ENCODE measurements at regions not wholly inside any gene's neighbourhood (a gene's known extent, or its start where the extent isn't known, plus 50 kb on each side); places are given as distances from the start of the nearest gene placed in this dataset.

DNA sequence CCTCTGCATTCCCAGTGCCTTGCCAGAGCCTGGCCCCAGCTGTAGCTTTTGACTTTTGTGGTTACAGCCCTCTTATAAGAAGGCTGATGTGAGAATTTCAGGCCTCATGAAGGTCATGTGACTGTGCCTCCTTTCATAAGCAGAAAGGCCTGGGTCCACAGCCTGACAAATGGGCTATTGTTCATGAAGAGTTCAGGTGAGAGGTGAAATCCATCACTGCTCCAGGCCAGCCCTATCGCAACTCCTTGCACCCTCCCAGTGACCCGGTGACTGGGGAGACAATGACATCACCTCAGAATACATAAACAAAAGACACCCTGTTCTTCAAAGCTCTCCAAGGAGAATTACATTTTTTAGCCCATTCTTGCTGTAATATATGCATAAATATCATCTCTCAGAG lies 321.5 kb downstream of the PCNX1 start:
- Histone ChIP-seq H3K9me3 (no peaks in the 10 kb centered on the region), H3K4me1 (no peaks in the 10 kb centered on the region), H3K27me3 (no peaks in the 10 kb centered on the region), H3K36me3 (no peaks in the 10 kb centered on the region), H3K27ac (no peak overlapping the region), H3K4me3 (no peak overlapping the region)
- intact Hi-C loops (cut with DNase I; ENCODE audit: low total_unique reads) = no loop called here
- no peak for DNase-seq
- no peak for TF ChIP-seq POLR2A (IDR thresholded peaks at IDR 0.05)
- TF ChIP-seq, protein P1, sequence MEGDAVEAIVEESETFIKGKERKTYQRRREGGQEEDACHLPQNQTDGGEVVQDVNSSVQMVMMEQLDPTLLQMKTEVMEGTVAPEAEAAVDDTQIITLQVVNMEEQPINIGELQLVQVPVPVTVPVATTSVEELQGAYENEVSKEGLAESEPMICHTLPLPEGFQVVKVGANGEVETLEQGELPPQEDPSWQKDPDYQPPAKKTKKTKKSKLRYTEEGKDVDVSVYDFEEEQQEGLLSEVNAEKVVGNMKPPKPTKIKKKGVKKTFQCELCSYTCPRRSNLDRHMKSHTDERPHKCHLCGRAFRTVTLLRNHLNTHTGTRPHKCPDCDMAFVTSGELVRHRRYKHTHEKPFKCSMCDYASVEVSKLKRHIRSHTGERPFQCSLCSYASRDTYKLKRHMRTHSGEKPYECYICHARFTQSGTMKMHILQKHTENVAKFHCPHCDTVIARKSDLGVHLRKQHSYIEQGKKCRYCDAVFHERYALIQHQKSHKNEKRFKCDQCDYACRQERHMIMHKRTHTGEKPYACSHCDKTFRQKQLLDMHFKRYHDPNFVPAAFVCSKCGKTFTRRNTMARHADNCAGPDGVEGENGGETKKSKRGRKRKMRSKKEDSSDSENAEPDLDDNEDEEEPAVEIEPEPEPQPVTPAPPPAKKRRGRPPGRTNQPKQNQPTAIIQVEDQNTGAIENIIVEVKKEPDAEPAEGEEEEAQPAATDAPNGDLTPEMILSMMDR (IDR thresholded peaks at IDR 0.05 in 4 of 5, conservative IDR thresholded peaks at IDR 0.05 in 1 of 5) = no peak
- no peak for ATAC-seq
- in situ Hi-C loops (cut with MboI; ENCODE audit: low sequenced_read_pairs in 4 of 4) = no loop called here

DNA sequence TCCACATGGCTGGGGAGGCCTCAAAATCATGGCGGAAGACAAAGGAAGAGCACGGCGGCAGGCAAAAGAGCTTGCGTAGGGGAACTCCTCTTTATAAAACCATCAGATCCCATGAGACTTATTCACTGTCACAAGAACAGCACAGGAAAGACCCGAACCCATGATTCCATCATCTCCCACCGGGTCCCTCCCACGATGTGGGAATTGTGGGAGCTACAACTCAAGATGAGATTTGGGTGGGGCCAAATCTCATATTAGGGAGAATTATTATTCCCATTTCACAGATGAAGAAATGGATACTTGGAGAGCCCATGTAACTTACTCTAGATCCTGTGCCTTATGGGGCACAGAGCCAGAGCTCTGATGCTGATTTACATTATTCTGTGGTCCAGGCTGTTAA lies 322.6 kb downstream of the PCNX1 start:
- ATAC-seq (no peak), DNase-seq (no peak)
- H3K4me1 ChIP-seq = no peaks in the 10 kb centered on the region
- no peaks in the 10 kb centered on the region for H3K9me3 ChIP-seq
- intact Hi-C loops (cut with DNase I; ENCODE audit: low total_unique reads) = no loop called here
- in situ Hi-C loops (cut with MboI; ENCODE audit: low sequenced_read_pairs in 4 of 4) = no loop called here
- no peaks in the 10 kb centered on the region for H3K27me3 ChIP-seq
- no peak overlapping the region for H3K27ac ChIP-seq
- no peak overlapping the region for H3K4me3 ChIP-seq
- H3K36me3 ChIP-seq = no peaks in the 10 kb centered on the region
- TF ChIP-seq, protein P1 (IDR thresholded peaks at IDR 0.05 in 4 of 5, conservative IDR thresholded peaks at IDR 0.05 in 1 of 5) = no peak
- no peak for TF ChIP-seq POLR2A (IDR thresholded peaks at IDR 0.05)

DNA sequence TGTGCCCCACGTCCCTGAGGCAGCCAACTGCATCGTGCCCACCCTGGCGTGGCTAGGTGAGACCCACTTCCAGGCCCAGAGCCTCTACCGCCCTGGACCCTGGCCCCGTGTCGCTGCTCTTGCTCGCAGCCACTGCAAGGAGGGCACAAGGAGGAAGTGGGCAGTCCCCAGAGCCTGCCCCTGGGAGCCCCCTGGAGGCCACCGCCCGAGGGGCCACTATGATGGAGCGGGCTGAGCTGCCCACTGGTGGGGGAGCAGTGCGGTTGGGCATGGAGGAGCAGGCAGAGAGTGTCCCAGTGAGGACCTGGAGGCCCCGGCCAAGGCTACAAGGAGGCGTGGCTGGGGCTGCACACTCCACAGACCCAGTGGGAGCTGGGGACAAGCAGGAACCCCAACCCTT lies 323.6 kb downstream of the PCNX1 start:
- no peak for DNase-seq
- H3K4me3 ChIP-seq = no peak overlapping the region
- in situ Hi-C loops (cut with MboI; ENCODE audit: low sequenced_read_pairs in 4 of 4) = no loop called here
- intact Hi-C loops (cut with DNase I; ENCODE audit: low total_unique reads) = no loop called here
- TF ChIP-seq POLR2A (IDR thresholded peaks at IDR 0.05) = no peak
- TF ChIP-seq, protein P1 (IDR thresholded peaks at IDR 0.05 in 4 of 5, conservative IDR thresholded peaks at IDR 0.05 in 1 of 5) = no peak
- no peaks in the 10 kb centered on the region for H3K27me3 ChIP-seq
- H3K36me3 ChIP-seq = no peaks in the 10 kb centered on the region
- no peak overlapping the region for H3K27ac ChIP-seq
- ATAC-seq = no peak
- no peaks in the 10 kb centered on the region for H3K9me3 ChIP-seq
- H3K4me1 ChIP-seq = no peaks in the 10 kb centered on the region

DNA sequence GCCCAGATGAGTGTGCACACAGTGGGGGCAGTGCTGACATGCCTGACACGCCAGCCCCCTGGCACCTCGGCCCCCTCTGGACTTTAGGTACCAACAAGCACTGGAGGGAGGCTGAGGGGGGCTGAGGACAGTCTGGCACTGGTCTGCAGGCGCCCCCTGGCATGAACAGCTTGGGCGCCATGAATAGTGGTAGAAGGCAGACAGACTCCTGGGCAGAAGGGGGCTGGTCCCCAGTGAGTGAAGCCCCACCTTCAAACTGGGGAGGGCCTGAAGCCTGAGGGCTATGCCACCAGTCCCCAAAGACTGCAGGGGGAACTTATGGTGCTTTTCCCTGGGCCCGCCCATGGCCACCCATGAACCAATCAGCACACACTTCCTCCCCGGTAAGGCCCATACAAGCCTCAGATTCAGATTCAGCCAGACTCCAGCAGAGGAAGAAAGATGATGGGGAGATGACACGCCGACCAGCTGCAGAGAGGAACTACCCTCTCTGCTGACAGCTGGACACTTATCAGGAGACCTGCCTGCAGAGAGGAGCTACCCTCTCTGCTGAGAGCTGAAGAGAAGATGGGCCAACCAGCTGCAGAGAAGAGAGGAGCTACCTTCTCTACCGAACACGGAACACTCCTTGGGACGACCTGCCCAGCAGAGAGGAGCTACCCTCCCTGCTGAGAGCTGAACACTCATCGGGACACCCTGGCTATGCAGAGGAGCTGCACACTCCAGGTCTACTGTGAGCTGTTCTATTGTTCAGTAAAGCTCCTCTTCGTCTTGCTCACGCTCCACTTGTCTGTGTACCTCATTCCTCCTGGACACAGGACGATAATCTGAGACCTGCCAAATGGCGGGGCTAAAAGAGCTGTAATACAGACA lies 324.5 kb downstream of the PCNX1 start:
- intact Hi-C loops (cut with DNase I; ENCODE audit: low total_unique reads) = no loop called here

More for the DNA sequence above, 324.5 kb downstream of the PCNX1 start:
- Histone ChIP-seq H3K27ac (no peak overlapping the region), H3K27me3 (no peaks in the 10 kb centered on the region), H3K36me3 (no peaks in the 10 kb centered on the region), H3K4me3 (no peak overlapping the region), H3K9me3 (no peaks in the 10 kb centered on the region), H3K4me1 (no peaks in the 10 kb centered on the region)
- in situ Hi-C loops (cut with MboI; ENCODE audit: low sequenced_read_pairs in 4 of 4) = no loop called here
- ATAC-seq = no peak
- no peak for DNase-seq
- no peak for TF ChIP-seq POLR2A (IDR thresholded peaks at IDR 0.05)
- TF ChIP-seq, protein P1 (IDR thresholded peaks at IDR 0.05 in 4 of 5, conservative IDR thresholded peaks at IDR 0.05 in 1 of 5) = no peak

Measured in gastrocnemius medialis (tissue), 4 donors.